ENCODE measurements at regions not wholly inside any gene's neighbourhood (a gene's known extent, or its start where the extent isn't known, plus 50 kb on each side); places are given as distances from the start of the nearest gene placed in this dataset.

- Histone ChIP-seq H3K9me2 (ENCODE audit: insufficient read depth, low read length) (no peaks in the 10 kb centered on the region), H3K4me2 (ENCODE audit: low read length) (no peak overlapping the region), H3K79me2 (ENCODE audit: insufficient read depth, low read depth, low read length) (no peaks in the 10 kb centered on the region), H3K27ac (ENCODE audit: low read depth, low read length, poor library complexity, severe bottlenecking) (no peak overlapping the region), H3K4me3 (ENCODE audit: low read depth, low read length, poor library complexity, severe bottlenecking) (no peak overlapping the region), H3K36me3 (ENCODE audit: insufficient read depth, low read length) (no peaks in the 10 kb centered on the region), H3K9me3 (ENCODE audit: low read length) (no peaks in the 10 kb centered on the region), H3K4me1 (ENCODE audit: insufficient read depth, low read length, poor library complexity, severe bottlenecking) (no peaks in the 10 kb centered on the region), H4K20me1 (ENCODE audit: insufficient read depth, low read length) (no peaks in the 10 kb centered on the region), H2AFZ (ENCODE audit: low read length) (no peak overlapping the region)
- BruUV-seq (replicated peaks): no TSS peak
- DNase-seq (ENCODE audit: low spot score): no peak
- CTCF ChIA-PET (ENCODE audit: unreplicated experiment): no interaction called here
- TF ChIP-seq EZH2phosphoT487 (IDR thresholded peaks at IDR 0.05; ENCODE audit: borderline replicate concordance, low read depth, low read length) (no peak), CTCF (conservative IDR thresholded peaks at IDR 0.05; ENCODE audit: low read length) (no peak)
- POLR2A ChIA-PET: no interaction called here
- intact Hi-C loops (cut with micrococcal nuclease; ENCODE audit: unreplicated experiment): no loop called here
Observed at GRCh38 chr18:60174832-60175231, 197.7 kb downstream of the MC4R start.

GRCh38 chr18:60172030-60172429, 200.5 kb downstream of the MC4R start:
- H3K27ac ChIP-seq (ENCODE audit: low read depth, low read length, poor library complexity, severe bottlenecking): no peak overlapping the region
- no peaks in the 10 kb centered on the region for H3K4me1 ChIP-seq (ENCODE audit: insufficient read depth, low read length, poor library complexity, severe bottlenecking)
- no peak for DNase-seq (ENCODE audit: low spot score)
- no peaks in the 10 kb centered on the region for H3K36me3 ChIP-seq (ENCODE audit: insufficient read depth, low read length)
- intact Hi-C loops (cut with micrococcal nuclease; ENCODE audit: unreplicated experiment): no loop called here
- no peak overlapping the region for H3K4me3 ChIP-seq (ENCODE audit: low read depth, low read length, poor library complexity, severe bottlenecking)
- no peaks in the 10 kb centered on the region for H4K20me1 ChIP-seq (ENCODE audit: insufficient read depth, low read length)
- POLR2A ChIA-PET: interaction anchor here (0.7 kb wide), 1 partner anchor 145 kb away, joined by 3 read pairs; no protein-coding TSS in a partner anchor
- H2AFZ ChIP-seq (ENCODE audit: low read length): no peak overlapping the region
- BruUV-seq (replicated peaks): no TSS peak
- no peaks in the 10 kb centered on the region for H3K9me3 ChIP-seq (ENCODE audit: low read length)
- CTCF ChIA-PET (ENCODE audit: unreplicated experiment): no interaction called here
- TF ChIP-seq EZH2phosphoT487 (IDR thresholded peaks at IDR 0.05; ENCODE audit: borderline replicate concordance, low read depth, low read length): no peak
- TF ChIP-seq CTCF (conservative IDR thresholded peaks at IDR 0.05; ENCODE audit: low read length): no peak
- H3K9me2 ChIP-seq (ENCODE audit: insufficient read depth, low read length): no peaks in the 10 kb centered on the region
- no peaks in the 10 kb centered on the region for H3K79me2 ChIP-seq (ENCODE audit: insufficient read depth, low read depth, low read length)
- no peak overlapping the region for H3K4me2 ChIP-seq (ENCODE audit: low read length)

GRCh38 chr18:60163622-60164021, 209.0 kb downstream of the MC4R start:
- H3K4me1 ChIP-seq (ENCODE audit: insufficient read depth, low read length, poor library complexity, severe bottlenecking): peaks cover 11% of the 10 kb centered on the region
- H3K27ac ChIP-seq (ENCODE audit: low read depth, low read length, poor library complexity, severe bottlenecking): no peak overlapping the region
- H2AFZ ChIP-seq (ENCODE audit: low read length): no peak overlapping the region
- no peak overlapping the region for H3K4me2 ChIP-seq (ENCODE audit: low read length)
- intact Hi-C loops (cut with micrococcal nuclease; ENCODE audit: unreplicated experiment): no loop called here
- BruUV-seq (replicated peaks): no TSS peak
- no peak for DNase-seq (ENCODE audit: low spot score)
- TF ChIP-seq EZH2phosphoT487 (IDR thresholded peaks at IDR 0.05; ENCODE audit: borderline replicate concordance, low read depth, low read length) (no peak), CTCF (conservative IDR thresholded peaks at IDR 0.05; ENCODE audit: low read length) (no peak)
- ChIA-PET POLR2A (no interaction called here), CTCF (ENCODE audit: unreplicated experiment) (no interaction called here)
- no peaks in the 10 kb centered on the region for H4K20me1 ChIP-seq (ENCODE audit: insufficient read depth, low read length)
- H3K36me3 ChIP-seq (ENCODE audit: insufficient read depth, low read length): no peaks in the 10 kb centered on the region
- no peaks in the 10 kb centered on the region for H3K9me2 ChIP-seq (ENCODE audit: insufficient read depth, low read length)
- H3K79me2 ChIP-seq (ENCODE audit: insufficient read depth, low read depth, low read length): no peaks in the 10 kb centered on the region
- H3K9me3 ChIP-seq (ENCODE audit: low read length): 0 out of 2 replicates have a peak, but pooled peaks cover 7% of the 10 kb centered on the region
- H3K4me3 ChIP-seq (ENCODE audit: low read depth, low read length, poor library complexity, severe bottlenecking): no peak overlapping the region
